ENCODE measurements at regions not wholly inside any gene's neighbourhood (a gene's known extent, or its start where the extent isn't known, plus 50 kb on each side); places are given as distances from the start of the nearest gene placed in this dataset.

DNA sequence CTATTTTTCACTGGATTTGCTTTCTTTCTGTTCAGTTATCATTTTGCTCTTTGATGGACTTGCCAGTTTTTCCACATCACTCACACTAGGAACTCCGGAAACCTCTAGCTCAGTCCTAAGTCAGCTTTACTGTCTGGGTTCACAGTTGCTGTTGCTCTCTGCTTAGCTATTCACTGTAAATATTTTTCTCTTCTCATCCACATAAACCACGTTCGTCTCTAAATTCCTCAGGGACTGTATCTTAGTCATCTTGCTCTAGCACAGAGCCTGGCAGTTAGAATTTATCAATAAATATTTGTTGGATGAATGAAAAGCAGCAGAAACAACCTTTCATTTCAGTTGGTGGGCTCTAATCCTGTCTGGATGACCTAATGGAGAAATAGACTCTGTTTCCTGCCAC lies 119.4 kb upstream of the DMD start:
- no peaks in the 10 kb centered on the region for H3K9me3 ChIP-seq (ENCODE audit: low read depth)
- WGBS (ENCODE audit: low lambda C conversion rate, missing lambda C conversion rate): 67% methylated on average over 3 of the region's 3 CpGs

DNA sequence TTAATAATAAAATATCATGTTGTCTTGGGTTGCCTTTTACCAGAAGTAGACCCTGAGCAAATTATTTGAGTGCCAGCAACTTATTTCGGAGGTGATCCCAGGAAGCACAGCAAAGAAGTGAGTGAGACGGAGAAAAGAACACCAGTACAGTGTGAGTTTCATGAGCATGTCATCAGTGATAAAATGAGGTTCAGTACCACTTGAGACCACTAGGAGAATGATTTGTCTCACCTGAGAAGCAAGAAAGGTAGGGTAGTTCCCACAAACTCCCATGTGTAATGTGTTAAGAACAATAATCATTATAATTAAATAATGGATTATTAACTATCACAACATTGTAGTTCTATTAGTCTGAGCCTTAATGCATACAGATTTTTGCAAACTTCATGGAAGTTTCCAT lies 112.8 kb upstream of the DMD start:
- Histone ChIP-seq H3K27me3 (no peaks in the 10 kb centered on the region), H2AFZ (no peak overlapping the region), H3K4me3 (no peak overlapping the region), H3K27ac (no peak overlapping the region), H3K9me3 (ENCODE audit: low read depth) (no peaks in the 10 kb centered on the region), H3K9me2 (replicated peaks; ENCODE audit: insufficient read depth) (no peaks in the 10 kb centered on the region), H3K4me2 (no peak overlapping the region), H3K36me3 (replicated peaks; ENCODE audit: insufficient read depth, low read depth) (no peaks in the 10 kb centered on the region), H3K4me1 (ENCODE audit: insufficient read depth) (no peaks in the 10 kb centered on the region), H3K79me2 (no peaks in the 10 kb centered on the region), H4K20me1 (ENCODE audit: insufficient read depth, poor library complexity, severe bottlenecking) (no peaks in the 10 kb centered on the region)
- WGBS (ENCODE audit: low lambda C conversion rate, missing lambda C conversion rate): 98% methylated on average over 2 of the region's 2 CpGs
- TF ChIP-seq, protein P1, sequence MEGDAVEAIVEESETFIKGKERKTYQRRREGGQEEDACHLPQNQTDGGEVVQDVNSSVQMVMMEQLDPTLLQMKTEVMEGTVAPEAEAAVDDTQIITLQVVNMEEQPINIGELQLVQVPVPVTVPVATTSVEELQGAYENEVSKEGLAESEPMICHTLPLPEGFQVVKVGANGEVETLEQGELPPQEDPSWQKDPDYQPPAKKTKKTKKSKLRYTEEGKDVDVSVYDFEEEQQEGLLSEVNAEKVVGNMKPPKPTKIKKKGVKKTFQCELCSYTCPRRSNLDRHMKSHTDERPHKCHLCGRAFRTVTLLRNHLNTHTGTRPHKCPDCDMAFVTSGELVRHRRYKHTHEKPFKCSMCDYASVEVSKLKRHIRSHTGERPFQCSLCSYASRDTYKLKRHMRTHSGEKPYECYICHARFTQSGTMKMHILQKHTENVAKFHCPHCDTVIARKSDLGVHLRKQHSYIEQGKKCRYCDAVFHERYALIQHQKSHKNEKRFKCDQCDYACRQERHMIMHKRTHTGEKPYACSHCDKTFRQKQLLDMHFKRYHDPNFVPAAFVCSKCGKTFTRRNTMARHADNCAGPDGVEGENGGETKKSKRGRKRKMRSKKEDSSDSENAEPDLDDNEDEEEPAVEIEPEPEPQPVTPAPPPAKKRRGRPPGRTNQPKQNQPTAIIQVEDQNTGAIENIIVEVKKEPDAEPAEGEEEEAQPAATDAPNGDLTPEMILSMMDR (IDR thresholded peaks at IDR 0.05; ENCODE audit: poor library complexity): no peak
- no peak for TF ChIP-seq EZH2phosphoT487 (IDR thresholded peaks at IDR 0.05; ENCODE audit: low read depth, severe bottlenecking, unreplicated experiment)
- TF ChIP-seq EZH2 (IDR thresholded peaks at IDR 0.05; ENCODE audit: borderline replicate concordance): no peak
- no peak for DNase-seq (ENCODE audit: low spot score)

More for the DNA sequence above, 119.4 kb upstream of the DMD start:
- Histone ChIP-seq H2AFZ (no peak overlapping the region), H3K27ac (no peak overlapping the region), H4K20me1 (ENCODE audit: insufficient read depth, poor library complexity, severe bottlenecking) (no peaks in the 10 kb centered on the region), H3K79me2 (no peaks in the 10 kb centered on the region), H3K4me1 (ENCODE audit: insufficient read depth) (no peaks in the 10 kb centered on the region), H3K36me3 (replicated peaks; ENCODE audit: insufficient read depth, low read depth) (no peaks in the 10 kb centered on the region), H3K27me3 (no peaks in the 10 kb centered on the region), H3K9me2 (replicated peaks; ENCODE audit: insufficient read depth) (no peaks in the 10 kb centered on the region), H3K4me3 (no peak overlapping the region), H3K4me2 (no peak overlapping the region)
- no peak for DNase-seq (ENCODE audit: low spot score)
- TF ChIP-seq EZH2 (IDR thresholded peaks at IDR 0.05; ENCODE audit: borderline replicate concordance) (no peak), EZH2phosphoT487 (IDR thresholded peaks at IDR 0.05; ENCODE audit: low read depth, severe bottlenecking, unreplicated experiment) (no peak)
- TF ChIP-seq, protein P1 (IDR thresholded peaks at IDR 0.05; ENCODE audit: poor library complexity): no peak

DNA sequence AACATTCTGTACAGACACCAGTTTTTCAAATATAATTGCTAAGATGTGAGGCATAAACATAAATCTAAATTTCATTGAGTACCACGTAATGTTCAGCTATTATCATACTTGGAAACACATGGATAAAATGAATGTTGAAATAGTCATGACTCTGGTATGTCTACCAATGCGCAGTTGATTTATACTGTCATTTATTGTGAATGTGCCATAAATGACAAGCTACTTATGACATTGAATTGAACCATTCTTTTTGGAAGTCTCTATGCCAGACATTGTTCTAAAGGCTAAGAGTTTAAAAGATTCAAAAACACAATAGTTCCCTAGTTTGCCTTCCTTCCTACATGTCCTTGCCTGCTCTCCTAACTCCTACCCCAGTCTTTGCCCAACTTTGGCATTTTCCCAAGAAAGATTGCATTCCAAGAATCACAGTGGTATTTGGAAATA lies 96.6 kb upstream of the DMD start:
- DNase-seq (ENCODE audit: low spot score): no peak
- peak overlapping the region; percentile 32 for H3K27ac ChIP-seq
- H4K20me1 ChIP-seq (ENCODE audit: insufficient read depth, poor library complexity, severe bottlenecking): no peaks in the 10 kb centered on the region
- H3K9me2 ChIP-seq (replicated peaks; ENCODE audit: insufficient read depth): no peaks in the 10 kb centered on the region
- H3K4me3 ChIP-seq: no peak overlapping the region
- 68% methylated on average over 2 of the region's 2 CpGs for WGBS (ENCODE audit: low lambda C conversion rate, missing lambda C conversion rate)
- no peaks in the 10 kb centered on the region for H3K36me3 ChIP-seq (replicated peaks; ENCODE audit: insufficient read depth, low read depth)
- H3K4me1 ChIP-seq (ENCODE audit: insufficient read depth): no peaks in the 10 kb centered on the region
- no peak overlapping the region for H3K4me2 ChIP-seq
- H2AFZ ChIP-seq: no peak overlapping the region
- no peaks in the 10 kb centered on the region for H3K9me3 ChIP-seq (ENCODE audit: low read depth)
- TF ChIP-seq EZH2phosphoT487 (IDR thresholded peaks at IDR 0.05; ENCODE audit: low read depth, severe bottlenecking, unreplicated experiment) (no peak), EZH2 (IDR thresholded peaks at IDR 0.05; ENCODE audit: borderline replicate concordance) (no peak)
- TF ChIP-seq, protein P1 (IDR thresholded peaks at IDR 0.05; ENCODE audit: poor library complexity): no peak
- no peaks in the 10 kb centered on the region for H3K27me3 ChIP-seq
- no peaks in the 10 kb centered on the region for H3K79me2 ChIP-seq

DNA sequence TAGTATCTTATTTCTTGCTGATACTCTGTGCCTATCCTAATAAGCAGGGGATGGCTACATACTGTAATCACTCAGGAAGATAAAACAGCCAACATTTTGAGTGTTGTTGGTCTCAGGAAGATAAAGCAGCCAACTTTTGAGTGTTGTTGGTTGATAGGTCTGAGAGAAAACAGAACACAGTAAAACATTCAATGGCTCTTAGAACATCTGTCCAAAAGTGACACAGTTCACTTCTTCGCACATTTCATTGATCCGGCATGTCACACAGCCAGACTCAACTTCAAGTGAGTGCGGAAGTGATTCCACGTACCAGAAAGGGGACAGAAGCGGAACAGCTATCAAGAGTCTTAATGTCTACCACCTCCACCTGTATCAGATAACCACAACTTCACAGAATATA lies 87.3 kb upstream of the DMD start:
- no peak overlapping the region for H3K27ac ChIP-seq
- no peaks in the 10 kb centered on the region for H3K36me3 ChIP-seq (replicated peaks; ENCODE audit: insufficient read depth, low read depth)
- H3K4me3 ChIP-seq: no peak overlapping the region
- H4K20me1 ChIP-seq (ENCODE audit: insufficient read depth, poor library complexity, severe bottlenecking): no peaks in the 10 kb centered on the region
- H3K27me3 ChIP-seq: no peaks in the 10 kb centered on the region
- DNase-seq (ENCODE audit: low spot score): no peak
- H2AFZ ChIP-seq: no peak overlapping the region
- no peaks in the 10 kb centered on the region for H3K9me3 ChIP-seq (ENCODE audit: low read depth)
- no peak overlapping the region for H3K4me2 ChIP-seq
- H3K9me2 ChIP-seq (replicated peaks; ENCODE audit: insufficient read depth): no peaks in the 10 kb centered on the region
- TF ChIP-seq, protein P1 (IDR thresholded peaks at IDR 0.05; ENCODE audit: poor library complexity): no peak
- TF ChIP-seq EZH2phosphoT487 (IDR thresholded peaks at IDR 0.05; ENCODE audit: low read depth, severe bottlenecking, unreplicated experiment) (no peak), EZH2 (IDR thresholded peaks at IDR 0.05; ENCODE audit: borderline replicate concordance) (no peak)
- no peaks in the 10 kb centered on the region for H3K4me1 ChIP-seq (ENCODE audit: insufficient read depth)
- no peaks in the 10 kb centered on the region for H3K79me2 ChIP-seq
- WGBS (ENCODE audit: low lambda C conversion rate, missing lambda C conversion rate): 67% methylated on average over 5 of the region's 5 CpGs

Data from hepatocyte (in vitro differentiated cells).